ENCODE measurements at regions not wholly inside any gene's neighbourhood (a gene's known extent, or its start where the extent isn't known, plus 50 kb on each side); places are given as distances from the start of the nearest gene placed in this dataset.

- no peaks in the 10 kb centered on the region for H3K36me3 Mint-ChIP-seq (ENCODE audit: insufficient read depth, unreplicated experiment)
Measured at GRCh38 chr5:98463222-98463621, 310.2 kb upstream of the RGMB start.

DNA sequence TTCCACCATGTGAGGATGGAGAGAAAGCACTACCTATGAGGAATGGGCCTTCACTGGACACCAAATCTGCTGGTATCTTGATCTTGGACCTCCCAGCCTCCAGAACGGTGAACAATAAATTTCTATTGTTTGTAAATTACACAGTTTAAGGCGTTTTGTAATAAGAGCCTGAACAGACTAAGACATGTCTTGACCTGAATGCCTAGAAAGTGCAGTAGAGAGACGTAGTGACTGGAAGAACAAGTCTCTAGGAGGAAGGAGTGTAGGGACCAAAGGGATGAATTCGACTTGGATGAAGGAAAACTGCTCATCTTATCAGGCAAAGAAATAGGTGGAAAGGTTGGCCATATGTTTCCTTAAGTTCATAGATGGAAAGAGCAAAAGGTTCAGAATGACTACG, 309.8 kb upstream of the RGMB start:
- ChIA-PET POLR2A (interaction anchor here (0.6 kb wide), 1 partner anchor 178 kb away, joined by 4 read pairs; no protein-coding TSS in a partner anchor), CTCF (interaction anchor here (1.3 kb wide), 1 partner anchor 305 kb away, joined by 3 read pairs; no protein-coding TSS in a partner anchor)
- no peaks in the 10 kb centered on the region for H3K27me3 Mint-ChIP-seq (ENCODE audit: insufficient read depth, unreplicated experiment)
- DNase-seq (ENCODE audit: unreplicated experiment) = peak; percentile 4
- intact Hi-C loops (cut with micrococcal nuclease) = no loop called here
- H3K9me3 Mint-ChIP-seq (ENCODE audit: unreplicated experiment) = peaks cover 5% of the 10 kb centered on the region
- TF ChIP-seq, protein P1, sequence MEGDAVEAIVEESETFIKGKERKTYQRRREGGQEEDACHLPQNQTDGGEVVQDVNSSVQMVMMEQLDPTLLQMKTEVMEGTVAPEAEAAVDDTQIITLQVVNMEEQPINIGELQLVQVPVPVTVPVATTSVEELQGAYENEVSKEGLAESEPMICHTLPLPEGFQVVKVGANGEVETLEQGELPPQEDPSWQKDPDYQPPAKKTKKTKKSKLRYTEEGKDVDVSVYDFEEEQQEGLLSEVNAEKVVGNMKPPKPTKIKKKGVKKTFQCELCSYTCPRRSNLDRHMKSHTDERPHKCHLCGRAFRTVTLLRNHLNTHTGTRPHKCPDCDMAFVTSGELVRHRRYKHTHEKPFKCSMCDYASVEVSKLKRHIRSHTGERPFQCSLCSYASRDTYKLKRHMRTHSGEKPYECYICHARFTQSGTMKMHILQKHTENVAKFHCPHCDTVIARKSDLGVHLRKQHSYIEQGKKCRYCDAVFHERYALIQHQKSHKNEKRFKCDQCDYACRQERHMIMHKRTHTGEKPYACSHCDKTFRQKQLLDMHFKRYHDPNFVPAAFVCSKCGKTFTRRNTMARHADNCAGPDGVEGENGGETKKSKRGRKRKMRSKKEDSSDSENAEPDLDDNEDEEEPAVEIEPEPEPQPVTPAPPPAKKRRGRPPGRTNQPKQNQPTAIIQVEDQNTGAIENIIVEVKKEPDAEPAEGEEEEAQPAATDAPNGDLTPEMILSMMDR (IDR thresholded peaks at IDR 0.05; ENCODE audit: unreplicated experiment) = no peak
- no peaks in the 10 kb centered on the region for H3K36me3 Mint-ChIP-seq (ENCODE audit: insufficient read depth, unreplicated experiment)
- no TSS peak for BruUV-seq (replicated peaks)
- no peak overlapping the region for H3K4me3 Mint-ChIP-seq (ENCODE audit: unreplicated experiment)
- no peak overlapping the region for H3K27ac Mint-ChIP-seq (ENCODE audit: low read depth, unreplicated experiment)
- peaks cover 20% of the 10 kb centered on the region for H3K4me1 Mint-ChIP-seq (ENCODE audit: insufficient read depth, unreplicated experiment)

More at GRCh38 chr5:98463222-98463621, 310.2 kb upstream of the RGMB start:
- ChIA-PET POLR2A (no interaction called here), CTCF (interaction anchor here (1.3 kb wide), 1 partner anchor 306 kb away, joined by 3 read pairs; no protein-coding TSS in a partner anchor)
- intact Hi-C loops (cut with micrococcal nuclease) = no loop called here
- no TSS peak for BruUV-seq (replicated peaks)
- no peaks in the 10 kb centered on the region for H3K27me3 Mint-ChIP-seq (ENCODE audit: insufficient read depth, unreplicated experiment)
- H3K27ac Mint-ChIP-seq (ENCODE audit: low read depth, unreplicated experiment) = no peak overlapping the region
- no peak overlapping the region for H3K4me3 Mint-ChIP-seq (ENCODE audit: unreplicated experiment)
- H3K4me1 Mint-ChIP-seq (ENCODE audit: insufficient read depth, unreplicated experiment) = peaks cover 18% of the 10 kb centered on the region
- H3K9me3 Mint-ChIP-seq (ENCODE audit: unreplicated experiment) = peaks cover 5% of the 10 kb centered on the region
- DNase-seq (ENCODE audit: unreplicated experiment) = no peak
- TF ChIP-seq, protein P1 (IDR thresholded peaks at IDR 0.05; ENCODE audit: unreplicated experiment) = no peak

GRCh38 chr5:98464737-98465330, 308.6 kb upstream of the RGMB start:
- H3K36me3 Mint-ChIP-seq (ENCODE audit: insufficient read depth, unreplicated experiment) = no peaks in the 10 kb centered on the region
- no TSS peak for BruUV-seq (replicated peaks)
- POLR2A ChIA-PET = no interaction called here
- no peaks in the 10 kb centered on the region for H3K9me3 Mint-ChIP-seq (ENCODE audit: unreplicated experiment)
- H3K4me3 Mint-ChIP-seq (ENCODE audit: unreplicated experiment) = no peak overlapping the region
- H3K27me3 Mint-ChIP-seq (ENCODE audit: insufficient read depth, unreplicated experiment) = no peaks in the 10 kb centered on the region
- intact Hi-C loops (cut with micrococcal nuclease) = no loop called here
- CTCF ChIA-PET = no interaction called here
- DNase-seq (ENCODE audit: unreplicated experiment) = no peak
- TF ChIP-seq, protein P1 (IDR thresholded peaks at IDR 0.05; ENCODE audit: unreplicated experiment) = no peak
- no peak overlapping the region for H3K27ac Mint-ChIP-seq (ENCODE audit: low read depth, unreplicated experiment)
- peaks cover 20% of the 10 kb centered on the region for H3K4me1 Mint-ChIP-seq (ENCODE audit: insufficient read depth, unreplicated experiment)

- H3K9me3 Mint-ChIP-seq (ENCODE audit: unreplicated experiment) = no peaks in the 10 kb centered on the region
- no peaks in the 10 kb centered on the region for H3K36me3 Mint-ChIP-seq (ENCODE audit: insufficient read depth, unreplicated experiment)
- TF ChIP-seq, protein P1 (IDR thresholded peaks at IDR 0.05; ENCODE audit: unreplicated experiment) = no peak
- ChIA-PET POLR2A (interaction anchor here (0.6 to 0.7 kb wide), 2 partner anchors 196 to 274 kb away, joined by 4 read pairs; no protein-coding TSS in a partner anchor), CTCF (no interaction called here)
- H3K27ac Mint-ChIP-seq (ENCODE audit: low read depth, unreplicated experiment) = peak overlapping the region; percentile 81
- H3K27me3 Mint-ChIP-seq (ENCODE audit: insufficient read depth, unreplicated experiment) = no peaks in the 10 kb centered on the region
- H3K4me1 Mint-ChIP-seq (ENCODE audit: insufficient read depth, unreplicated experiment) = peaks cover 20% of the 10 kb centered on the region
- DNase-seq (ENCODE audit: unreplicated experiment) = peak; percentile 58
- intact Hi-C loops (cut with micrococcal nuclease) = no loop called here
- H3K4me3 Mint-ChIP-seq (ENCODE audit: unreplicated experiment) = peak overlapping the region; percentile 4
- BruUV-seq (replicated peaks) = no TSS peak
Measured at GRCh38 chr5:98468188-98468869, 305.1 kb upstream of the RGMB start.
